HCT116 (cell line): ENCODE measurements at regions not wholly inside any gene's neighbourhood (a gene's known extent, or its start where the extent isn't known, plus 50 kb on each side); places are given as distances from the start of the nearest gene placed in this dataset.

Experiments used
- CBX3 ChIP-seq: IDR thresholded peaks from 2 replicates; pipeline ENCODE4 v1.6.1; 2012; ENCODE audit warnings: low read depth
- EZH2 ChIP-seq: fragments of 200-600 bp; sonication (generic); IDR thresholded peaks from 2 replicates; pipeline ENCODE4 v1.6.1; 2017; ENCODE audit warnings: antibody characterized with exemption, mixed run types
- FOSL1 ChIP-seq: IDR thresholded peaks from 2 replicates; pipeline ENCODE4 v1.6.1; 2012; ENCODE audit warnings: low read depth
- JUND ChIP-seq: IDR thresholded peaks from 2 replicates; pipeline ENCODE4 v1.6.1; 2012
- POLR2A ChIP-seq: IDR thresholded peaks from 2 replicates; pipeline ENCODE4 v1.7.0; 2011; ENCODE audit warnings: borderline replicate concordance; ENCODE audit not compliant: insufficient read depth, insufficient read length; ENCODE audit errors: extremely low read depth
- POLR2AphosphoS5 ChIP-seq: IDR thresholded peaks from 2 replicates; pipeline ENCODE4 v1.6.1; 2011; ENCODE audit warnings: mild to moderate bottlenecking, low read depth, low read length, moderate library complexity
- TF ChIP-seq, protein P1 (sequence below), 3 experiments: fragments of 200-600 bp in 1 of 3; sonication (generic) in 1 of 3; IDR thresholded peaks in 2 of 3; conservative IDR thresholded peaks in 1 of 3; 2 replicates each; pipeline ENCODE4 v1.5.1; 2012 to 2017; ENCODE audit warnings: low read depth in 2 of 3, low read length in 2 of 3, antibody characterized with exemption in 1 of 3, borderline replicate concordance in 1 of 3, control low read depth in 1 of 3, mild to moderate bottlenecking in 1 of 3, mixed read lengths in 1 of 3, mixed run types in 1 of 3, moderate library complexity in 1 of 3; ENCODE audit not compliant: insufficient read depth in 1 of 3
- TF ChIP-seq, protein P2 (sequence below): IDR thresholded peaks from 2 replicates; pipeline ENCODE4 v1.6.1; 2012; ENCODE audit warnings: low read depth

DNA sequence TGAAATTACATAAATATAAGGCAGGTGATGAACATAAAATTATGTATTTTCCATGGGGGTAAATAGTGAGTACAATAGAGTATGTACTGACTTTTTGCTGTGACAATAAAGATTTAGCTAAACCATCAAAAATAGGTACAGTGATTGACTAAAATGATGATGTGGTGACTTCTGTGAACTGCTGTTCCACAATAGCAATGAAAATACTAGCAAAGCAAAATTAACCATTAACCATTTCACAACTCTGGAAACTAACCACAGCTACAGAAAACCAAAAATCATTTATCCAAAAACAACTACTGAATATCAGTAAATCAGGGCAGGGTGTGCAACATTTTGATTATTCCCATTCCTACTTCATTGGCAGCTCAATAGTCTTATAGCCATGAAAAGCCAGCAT lies 161.4 kb upstream of the GYPC start:
- TF ChIP-seq, protein P1, sequence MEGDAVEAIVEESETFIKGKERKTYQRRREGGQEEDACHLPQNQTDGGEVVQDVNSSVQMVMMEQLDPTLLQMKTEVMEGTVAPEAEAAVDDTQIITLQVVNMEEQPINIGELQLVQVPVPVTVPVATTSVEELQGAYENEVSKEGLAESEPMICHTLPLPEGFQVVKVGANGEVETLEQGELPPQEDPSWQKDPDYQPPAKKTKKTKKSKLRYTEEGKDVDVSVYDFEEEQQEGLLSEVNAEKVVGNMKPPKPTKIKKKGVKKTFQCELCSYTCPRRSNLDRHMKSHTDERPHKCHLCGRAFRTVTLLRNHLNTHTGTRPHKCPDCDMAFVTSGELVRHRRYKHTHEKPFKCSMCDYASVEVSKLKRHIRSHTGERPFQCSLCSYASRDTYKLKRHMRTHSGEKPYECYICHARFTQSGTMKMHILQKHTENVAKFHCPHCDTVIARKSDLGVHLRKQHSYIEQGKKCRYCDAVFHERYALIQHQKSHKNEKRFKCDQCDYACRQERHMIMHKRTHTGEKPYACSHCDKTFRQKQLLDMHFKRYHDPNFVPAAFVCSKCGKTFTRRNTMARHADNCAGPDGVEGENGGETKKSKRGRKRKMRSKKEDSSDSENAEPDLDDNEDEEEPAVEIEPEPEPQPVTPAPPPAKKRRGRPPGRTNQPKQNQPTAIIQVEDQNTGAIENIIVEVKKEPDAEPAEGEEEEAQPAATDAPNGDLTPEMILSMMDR (IDR thresholded peaks at IDR 0.05 in 2 of 3, conservative IDR thresholded peaks at IDR 0.05 in 1 of 3; ENCODE audit: borderline replicate concordance in 1 of 3, insufficient read depth in 1 of 3, low read depth in 2 of 3, low read length in 2 of 3), result no peak
- TF ChIP-seq EZH2 (no peak), POLR2AphosphoS5 (no peak), POLR2A (no peak), CBX3 (no peak), JUND (no peak), FOSL1 (no peak)
- TF ChIP-seq, protein P2, sequence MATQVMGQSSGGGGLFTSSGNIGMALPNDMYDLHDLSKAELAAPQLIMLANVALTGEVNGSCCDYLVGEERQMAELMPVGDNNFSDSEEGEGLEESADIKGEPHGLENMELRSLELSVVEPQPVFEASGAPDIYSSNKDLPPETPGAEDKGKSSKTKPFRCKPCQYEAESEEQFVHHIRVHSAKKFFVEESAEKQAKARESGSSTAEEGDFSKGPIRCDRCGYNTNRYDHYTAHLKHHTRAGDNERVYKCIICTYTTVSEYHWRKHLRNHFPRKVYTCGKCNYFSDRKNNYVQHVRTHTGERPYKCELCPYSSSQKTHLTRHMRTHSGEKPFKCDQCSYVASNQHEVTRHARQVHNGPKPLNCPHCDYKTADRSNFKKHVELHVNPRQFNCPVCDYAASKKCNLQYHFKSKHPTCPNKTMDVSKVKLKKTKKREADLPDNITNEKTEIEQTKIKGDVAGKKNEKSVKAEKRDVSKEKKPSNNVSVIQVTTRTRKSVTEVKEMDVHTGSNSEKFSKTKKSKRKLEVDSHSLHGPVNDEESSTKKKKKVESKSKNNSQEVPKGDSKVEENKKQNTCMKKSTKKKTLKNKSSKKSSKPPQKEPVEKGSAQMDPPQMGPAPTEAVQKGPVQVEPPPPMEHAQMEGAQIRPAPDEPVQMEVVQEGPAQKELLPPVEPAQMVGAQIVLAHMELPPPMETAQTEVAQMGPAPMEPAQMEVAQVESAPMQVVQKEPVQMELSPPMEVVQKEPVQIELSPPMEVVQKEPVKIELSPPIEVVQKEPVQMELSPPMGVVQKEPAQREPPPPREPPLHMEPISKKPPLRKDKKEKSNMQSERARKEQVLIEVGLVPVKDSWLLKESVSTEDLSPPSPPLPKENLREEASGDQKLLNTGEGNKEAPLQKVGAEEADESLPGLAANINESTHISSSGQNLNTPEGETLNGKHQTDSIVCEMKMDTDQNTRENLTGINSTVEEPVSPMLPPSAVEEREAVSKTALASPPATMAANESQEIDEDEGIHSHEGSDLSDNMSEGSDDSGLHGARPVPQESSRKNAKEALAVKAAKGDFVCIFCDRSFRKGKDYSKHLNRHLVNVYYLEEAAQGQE, result no peak
